HCT116 (cell line): ENCODE measurements at regions not wholly inside any gene's neighbourhood (a gene's known extent, or its start where the extent isn't known, plus 50 kb on each side); places are given as distances from the start of the nearest gene placed in this dataset.

Experiments used
- ATAC-seq: fragments of 200-7000 bp; cut with Tn5 transposase; 2 replicates; pipeline ENCODE4 v1.9.1; 2020; ENCODE audit warnings: mild to moderate bottlenecking, moderate library complexity
- BruUV-seq: library from RNA; stranded (reverse); fragments of 400-500 nt; replicated peaks from 2 replicates; lab custom pipeline; 2021; lab: Mats Ljungman, UMichigan
- CTCF ChIA-PET: fragments of 300-600 bp; sonication (Branson Sonifier 250); formaldehyde crosslinking; loops from one replicate; lab custom pipeline; 2021; ENCODE audit warnings: antibody characterized with exemption; lab: Charles Lee
- POLR2A ChIA-PET: fragments of 300-600, 350-600 bp; sonication (Branson Sonifier 250); formaldehyde crosslinking; loops from one replicate; lab custom pipeline; 2021; ENCODE audit warnings: antibody characterized with exemption; lab: Charles Lee
- RAD21 ChIA-PET, 2 experiments: fragments of 300-600 bp; sonication (Branson Sonifier 250); formaldehyde crosslinking; loops; one replicate each; lab custom pipeline; 2023; ENCODE audit warnings: low total read pairs in 2 of 2; ENCODE audit not compliant: uncharacterized antibody in 2 of 2, unreplicated experiment in 2 of 2, low non-redundant PET in 1 of 2; lab: Charles Lee
- DNase-seq: peaks from one replicate; pipeline ENCODE4 v3.0.0-alpha.2; 2010; ENCODE audit warnings: low read depth, low spot score
- H2AFZ ChIP-seq: fragments of 200-600 bp; shearing (Covaris generic), sonication (generic); 2 replicates; pipeline ENCODE4 v1.6.1; 2017; ENCODE audit warnings: low read depth, mixed run types, mixed read lengths, antibody characterized with exemption, low read length; ENCODE audit not compliant: poor library complexity, severe bottlenecking
- H3K27ac ChIP-seq: 2 replicates; pipeline ENCODE4 v1.5.1; 2012; ENCODE audit warnings: low read depth, low read length
- H3K27me3 ChIP-seq: fragments of 200-600 bp; sonication (generic); 2 replicates; pipeline ENCODE4 v1.6.1; 2016; ENCODE audit warnings: mixed run types, low read length, mixed read lengths; ENCODE audit not compliant: insufficient read depth
- H3K36me3 ChIP-seq, 2 experiments: fragments of 200-500 bp in 1 of 2; fragments of 200-600 bp in 1 of 2; sonication (Bioruptor generic) in 1 of 2; sonication (generic) in 1 of 2; 2 replicates each; pipeline versions ENCODE4 v1.5.1 to v1.6.1; 2014 to 2016; ENCODE audit warnings: low read length in 2 of 2, inconsistent platforms in 1 of 2, mixed read lengths in 1 of 2, mixed run types in 1 of 2; ENCODE audit not compliant: insufficient read depth in 2 of 2, control insufficient read depth in 1 of 2
- H3K4me1 ChIP-seq, 2 experiments: fragments of 200-600 bp in 1 of 2; sonication (generic) in 1 of 2; 2 replicates each; pipeline versions ENCODE4 v1.5.1 to v1.6.1; 2012 to 2017; ENCODE audit warnings: low read length in 2 of 2, inconsistent platforms in 1 of 2, mild to moderate bottlenecking in 1 of 2, mixed read lengths in 1 of 2, mixed run types in 1 of 2, moderate library complexity in 1 of 2; ENCODE audit not compliant: insufficient read depth in 2 of 2, control insufficient read depth in 1 of 2
- H3K4me2 ChIP-seq: fragments of 200-600 bp; sonication (generic); 2 replicates; pipeline ENCODE4 v1.6.1; 2017; ENCODE audit warnings: mixed run types, low read length, mixed read lengths
- H3K4me3 ChIP-seq, 2 experiments: fragments of 200-600 bp in 1 of 2; sonication (generic) in 1 of 2; replicated peaks in 1 of 2; 2 replicates each; pipeline ENCODE4 v1.5.1; 2011 to 2016; ENCODE audit warnings: low read length in 2 of 2, control low read depth in 1 of 2, low read depth in 1 of 2, mild to moderate bottlenecking in 1 of 2, mixed read lengths in 1 of 2, mixed run types in 1 of 2
- H3K79me2 ChIP-seq: fragments of 200-600 bp; sonication (generic); 2 replicates; pipeline ENCODE4 v1.6.1; 2017; ENCODE audit warnings: mild to moderate bottlenecking, mixed run types, low read length, moderate library complexity, mixed read lengths; ENCODE audit not compliant: insufficient read depth
- H3K9ac ChIP-seq: fragments of 200-600 bp; sonication (generic); 2 replicates; pipeline ENCODE4 v1.6.1; 2016; ENCODE audit warnings: low read length, mixed read lengths
- H3K9me2 ChIP-seq: fragments of 200-600 bp; sonication (generic), shearing (Covaris generic); 2 replicates; pipeline ENCODE4 v1.6.1; 2017; ENCODE audit warnings: mixed run types, mild to moderate bottlenecking, moderate library complexity; ENCODE audit not compliant: insufficient read depth
- H3K9me3 ChIP-seq, 2 experiments: fragments of 200-500 bp in 1 of 2; fragments of 200-600 bp in 1 of 2; sonication (Bioruptor generic) in 1 of 2; sonication (generic) in 1 of 2; 2 replicates each; pipeline ENCODE4 v1.6.1; 2014 to 2017; ENCODE audit warnings: low read length in 2 of 2, mixed read lengths in 2 of 2, inconsistent platforms in 1 of 2, low read depth in 1 of 2, mild to moderate bottlenecking in 1 of 2, mixed run types in 1 of 2, moderate library complexity in 1 of 2; ENCODE audit not compliant: control insufficient read depth in 1 of 2, insufficient read depth in 1 of 2
- H4K20me1 ChIP-seq: fragments of 200-600 bp; sonication (generic), shearing (Covaris generic); 2 replicates; pipeline ENCODE4 v1.6.1; 2017; ENCODE audit warnings: mixed run types, mild to moderate bottlenecking, moderate library complexity; ENCODE audit not compliant: insufficient read depth
- ATF3 ChIP-seq: IDR thresholded peaks from 2 replicates; pipeline ENCODE4 v1.6.1; 2012
- CBX3 ChIP-seq: IDR thresholded peaks from 2 replicates; pipeline ENCODE4 v1.6.1; 2012; ENCODE audit warnings: low read depth
- CEBPB ChIP-seq: IDR thresholded peaks from 2 replicates; pipeline ENCODE4 v1.6.1; 2012; ENCODE audit warnings: low read depth
- ELF1 ChIP-seq: IDR thresholded peaks from 2 replicates; pipeline ENCODE4 v1.6.1; 2012; ENCODE audit warnings: low read depth, borderline replicate concordance
- EZH2 ChIP-seq: fragments of 200-600 bp; sonication (generic); IDR thresholded peaks from 2 replicates; pipeline ENCODE4 v1.6.1; 2017; ENCODE audit warnings: antibody characterized with exemption, mixed run types
- FOSL1 ChIP-seq: IDR thresholded peaks from 2 replicates; pipeline ENCODE4 v1.6.1; 2012; ENCODE audit warnings: low read depth
- JUND ChIP-seq: IDR thresholded peaks from 2 replicates; pipeline ENCODE4 v1.6.1; 2012
- MAX ChIP-seq: IDR thresholded peaks from 2 replicates; pipeline ENCODE4 v1.6.1; 2012
- POLR2AphosphoS5 ChIP-seq: IDR thresholded peaks from 2 replicates; pipeline ENCODE4 v1.6.1; 2011; ENCODE audit warnings: mild to moderate bottlenecking, low read depth, low read length, moderate library complexity
- REST ChIP-seq: IDR thresholded peaks from 2 replicates; pipeline ENCODE4 v1.6.1; 2012; ENCODE audit warnings: low read depth
- SP1 ChIP-seq: IDR thresholded peaks from 2 replicates; pipeline ENCODE4 v1.6.1; 2012; ENCODE audit warnings: low read depth
- TCF7L2 ChIP-seq: IDR thresholded peaks from 2 replicates; pipeline ENCODE4 v1.7.0; 2011; ENCODE audit warnings: borderline replicate concordance, inconsistent platforms; ENCODE audit not compliant: insufficient read depth, insufficient read length; ENCODE audit errors: extremely low read depth
- YY1 ChIP-seq: IDR thresholded peaks from 2 replicates; pipeline ENCODE4 v1.6.1; 2011; ENCODE audit warnings: low read length, low read depth, moderate library complexity, mild to moderate bottlenecking; ENCODE audit not compliant: insufficient replicate concordance; ENCODE audit errors: extremely low read depth
- ZNF274 ChIP-seq: fragments of 200-500 bp; sonication (Bioruptor generic); IDR thresholded peaks from 2 replicates; pipeline ENCODE4 v1.6.1; 2014; ENCODE audit warnings: mild to moderate bottlenecking, low read depth, low read length, inconsistent platforms
- intact Hi-C: fragments of 100-400 bp; cut with micrococcal nuclease; formaldehyde crosslinking; loops from 2 replicates; pipeline ENCODE4 v1.10.0; 2022

DNA sequence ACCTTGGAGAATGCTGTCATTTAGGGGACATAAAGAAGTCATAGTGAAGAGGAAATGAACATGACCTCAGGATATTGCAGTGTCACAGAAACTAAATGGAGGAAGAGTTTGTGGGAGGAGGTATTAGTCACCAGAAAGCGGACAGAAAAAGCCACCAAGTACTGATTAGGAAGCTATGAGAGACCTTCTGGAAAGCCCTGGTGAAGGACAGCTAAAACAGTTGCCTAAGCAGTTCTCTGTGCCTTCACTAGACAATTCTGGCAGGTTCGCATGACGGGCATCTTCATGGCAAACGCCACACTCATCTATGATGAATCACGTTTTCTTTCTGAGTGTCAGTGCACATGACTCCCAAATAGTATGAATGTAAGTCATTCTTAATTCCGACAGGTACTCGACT lies 325.8 kb downstream of the C11orf87 start (continued):
- no peak for TF ChIP-seq MAX
- TF ChIP-seq EZH2: no peak

GRCh38 chr11:109749476-109749875 lies 327.5 kb downstream of the C11orf87 start:
- H3K27ac ChIP-seq: no peak overlapping the region
- H3K79me2 ChIP-seq: no peaks in the 10 kb centered on the region
- ATAC-seq (no peak), DNase-seq (no peak)
- no peaks in the 10 kb centered on the region for H3K9me2 ChIP-seq
- ChIA-PET POLR2A (no interaction called here), RAD21 (no interaction called here), CTCF (no interaction called here)
- BruUV-seq: no TSS peak
- no peak overlapping the region for H2AFZ ChIP-seq
- no peak for TF ChIP-seq TCF7L2
- no peak for TF ChIP-seq POLR2AphosphoS5
- TF ChIP-seq ZNF274: no peak
- no peak for TF ChIP-seq CEBPB
- TF ChIP-seq CBX3: no peak
- H4K20me1 ChIP-seq: no peaks in the 10 kb centered on the region
- intact Hi-C loops: no loop called here
- no peak overlapping the region for H3K4me2 ChIP-seq
- H3K9me3 ChIP-seq: no peaks in the 10 kb centered on the region
- no peak overlapping the region for H3K4me3 ChIP-seq
- no peaks in the 10 kb centered on the region for H3K27me3 ChIP-seq
- no peaks in the 10 kb centered on the region for H3K36me3 ChIP-seq
- H3K9ac ChIP-seq: no peak overlapping the region
- H3K4me1 ChIP-seq: peaks cover 0 to 6% of the 10 kb centered on the region in 2 experiments; a peak in 1 of 4 replicates

- POLR2A ChIA-PET: no interaction called here
- Histone ChIP-seq H3K9ac (no peak overlapping the region), H3K27me3 (no peaks in the 10 kb centered on the region), H4K20me1 (no peaks in the 10 kb centered on the region), H3K4me2 (no peak overlapping the region), H3K36me3 (no peaks in the 10 kb centered on the region), H3K4me1 (peaks cover 0 to 6% of the 10 kb centered on the region in 2 experiments; a peak in 1 of 4 replicates), H3K79me2 (no peaks in the 10 kb centered on the region), H2AFZ (no peak overlapping the region), H3K27ac (no peak overlapping the region), H3K9me3 (no peaks in the 10 kb centered on the region), H3K4me3 (no peak overlapping the region), H3K9me2 (no peaks in the 10 kb centered on the region)
- BruUV-seq: no TSS peak
- DNase-seq: no peak
- CTCF ChIA-PET: no interaction called here
- intact Hi-C loops: no loop called here
- RAD21 ChIA-PET: no interaction called here
- no peak for ATAC-seq
- TF ChIP-seq ATF3 (no peak), REST (no peak), FOSL1 (no peak), YY1 (no peak), EZH2 (no peak), SP1 (no peak), ELF1 (no peak), MAX (no peak), JUND (no peak)
These were observed 329.0 kb downstream of the C11orf87 start for GRCh38 chr11:109750964-109751363.
